ENCODE measurements at regions not wholly inside any gene's neighbourhood (a gene's known extent, or its start where the extent isn't known, plus 50 kb on each side); places are given as distances from the start of the nearest gene placed in this dataset.

DNA sequence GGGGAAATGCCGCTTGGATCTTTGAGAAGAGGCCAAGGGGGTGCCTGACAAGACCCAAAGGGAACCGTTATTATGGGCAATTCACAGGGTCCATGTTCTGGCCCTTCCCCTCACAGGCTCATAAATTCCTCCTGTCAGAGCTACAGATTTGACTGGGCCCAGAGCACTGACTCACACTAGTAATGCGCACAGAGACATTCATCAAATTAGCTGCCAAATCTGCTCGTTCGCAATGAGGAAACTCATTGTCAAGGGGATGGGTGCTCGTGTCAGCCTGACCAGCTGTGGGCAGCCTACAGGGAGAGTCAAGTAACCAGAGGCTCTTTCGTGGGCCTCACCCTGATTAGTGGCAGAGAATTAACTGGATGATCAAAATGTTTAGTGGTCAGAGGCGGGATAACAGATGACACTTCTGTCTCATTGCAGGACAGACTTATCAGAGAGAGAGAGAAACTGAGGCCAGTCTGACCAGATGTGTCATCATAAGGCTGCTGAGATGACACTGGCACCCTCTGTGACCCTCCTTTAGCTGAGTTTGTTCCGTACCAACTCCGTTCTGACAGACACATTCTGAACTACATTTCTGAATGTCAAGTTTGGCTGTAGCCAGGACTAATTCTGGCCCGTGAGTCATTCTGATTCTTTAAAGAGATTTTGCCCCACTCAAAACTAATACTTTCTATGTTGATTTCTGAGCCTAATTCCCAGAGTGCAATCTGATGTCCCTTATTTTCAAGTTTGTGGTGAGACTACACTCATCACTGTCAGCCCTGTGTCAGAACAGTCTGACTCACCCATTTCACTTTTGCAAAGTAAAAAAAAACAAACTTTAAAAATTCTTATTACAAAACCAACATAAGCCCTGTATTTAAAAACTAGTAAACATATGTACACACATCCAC is 377.1 kb downstream of the ACTL7B start:
- no peak for TF ChIP-seq POLR2A (IDR thresholded peaks at IDR 0.05)
- no peak for TF ChIP-seq CTCF (IDR thresholded peaks at IDR 0.05)

Data from right lobe of liver (tissue), 4 donors.